ENCODE measurements at regions not wholly inside any gene's neighbourhood (a gene's known extent, or its start where the extent isn't known, plus 50 kb on each side); places are given as distances from the start of the nearest gene placed in this dataset.
A peak's percentile ranks its signal among the peaks of the same experiment; 100 is the strongest.
"Not testable (repeated sequence)": the region's sequence is repeated elsewhere in the genome, so short reads cannot be mapped to it uniquely, and the experiment has no call there.

DNA sequence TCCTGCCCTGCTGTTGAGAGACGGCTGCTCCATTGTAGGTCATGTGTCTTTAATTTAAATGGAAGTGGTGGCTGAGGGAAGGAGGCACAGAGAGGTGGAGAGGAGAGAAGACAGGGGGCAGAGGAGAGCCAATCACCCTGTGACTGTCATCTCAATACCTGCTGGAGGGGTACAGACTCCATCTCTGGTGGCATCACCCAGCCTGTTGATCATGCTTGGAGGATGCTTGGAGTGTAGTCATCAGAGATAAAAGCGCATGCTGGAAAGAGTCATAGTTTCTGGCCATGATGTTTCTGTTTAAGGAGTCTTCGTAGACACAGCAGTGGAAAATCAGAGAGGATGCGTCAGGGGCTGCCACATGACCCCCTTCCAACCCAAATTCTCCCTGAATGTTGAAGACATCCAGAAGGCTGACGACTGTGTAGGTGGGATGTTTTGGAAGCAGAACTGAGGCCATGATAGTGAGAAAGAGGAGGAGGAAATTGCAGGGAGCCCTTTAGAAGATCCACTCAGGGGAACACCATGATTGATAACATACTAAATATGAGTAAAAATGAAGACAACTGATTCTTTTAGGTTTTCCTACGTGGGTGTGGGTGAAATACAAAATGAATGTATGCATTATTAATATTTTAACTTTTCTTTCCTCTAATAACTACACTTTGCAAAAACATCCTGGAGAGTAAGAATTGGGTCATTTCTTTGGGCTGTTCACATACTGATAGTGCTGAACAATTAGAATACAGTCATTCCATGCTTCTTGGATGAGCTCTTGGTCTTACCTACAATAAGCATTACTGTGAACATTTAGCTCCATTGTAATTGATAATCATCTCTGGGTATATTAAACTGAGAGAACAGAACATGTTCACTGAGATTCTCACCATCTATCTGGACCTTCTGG is 210.6 kb upstream of the ATP10A start:
- DNase-seq (ENCODE audit: low spot score) = no peak

DNA sequence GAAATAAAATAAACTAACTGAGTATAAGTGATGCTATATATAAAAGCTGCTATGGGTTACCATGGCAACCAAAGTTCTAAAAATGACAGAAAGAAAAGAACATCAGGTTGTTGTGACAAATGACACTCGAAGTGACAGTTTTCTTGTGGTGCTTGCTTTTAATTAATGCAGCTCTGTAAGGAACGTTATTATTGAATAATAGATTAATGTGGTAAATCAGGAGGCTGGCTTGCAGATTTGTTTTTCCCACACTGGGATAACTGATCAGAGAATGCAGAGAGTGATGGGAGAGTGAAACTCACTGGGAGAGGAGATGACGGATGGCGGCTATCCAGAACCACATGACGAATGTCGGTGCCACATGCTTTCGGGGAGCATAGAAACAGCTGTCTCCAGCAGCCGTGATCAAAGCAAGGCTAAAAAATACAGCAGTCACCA is 207.0 kb upstream of the ATP10A start:
- no peak for DNase-seq (ENCODE audit: low spot score)

DNA sequence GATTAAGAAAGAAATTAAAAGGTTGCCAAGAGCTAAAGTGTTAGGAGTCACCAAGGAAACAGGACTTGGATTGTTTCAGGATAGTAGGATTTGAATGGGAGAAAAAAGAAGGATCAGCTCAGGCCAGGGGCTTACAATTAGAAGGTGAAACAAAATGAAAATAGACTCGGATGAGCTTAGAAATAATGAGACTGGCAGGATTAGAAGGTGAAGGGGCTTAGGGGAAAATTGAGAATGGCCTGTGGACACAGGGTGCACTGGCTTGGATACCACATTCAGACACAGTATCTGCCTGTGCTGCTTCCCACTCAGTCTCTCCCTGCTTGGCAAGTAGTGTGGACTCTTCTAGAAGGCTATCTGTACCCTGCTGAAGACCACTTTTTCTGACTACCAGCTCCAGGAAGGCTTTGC is 206.1 kb upstream of the ATP10A start:
- DNase-seq (ENCODE audit: low spot score) = no peak

DNA sequence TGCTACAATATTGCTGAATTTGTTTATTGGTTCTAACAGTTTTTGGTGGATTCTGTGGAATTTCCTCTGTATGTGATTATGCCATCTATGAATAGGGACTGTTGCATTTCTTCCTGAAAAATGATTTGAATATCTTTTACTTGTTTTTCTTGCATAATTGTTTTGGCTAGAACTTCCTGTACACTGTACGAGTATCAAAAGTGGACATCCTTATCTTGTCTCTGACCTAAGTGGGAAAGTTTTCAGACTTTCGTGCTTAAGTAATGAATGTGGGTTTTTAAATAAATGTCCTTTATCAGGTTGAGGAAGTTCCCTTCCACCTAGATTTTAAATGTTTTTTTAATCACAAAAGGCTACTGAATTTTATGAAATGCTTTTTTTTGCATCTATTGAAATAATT is 203.8 kb upstream of the ATP10A start:
- no peak for DNase-seq (ENCODE audit: low spot score)

DNA sequence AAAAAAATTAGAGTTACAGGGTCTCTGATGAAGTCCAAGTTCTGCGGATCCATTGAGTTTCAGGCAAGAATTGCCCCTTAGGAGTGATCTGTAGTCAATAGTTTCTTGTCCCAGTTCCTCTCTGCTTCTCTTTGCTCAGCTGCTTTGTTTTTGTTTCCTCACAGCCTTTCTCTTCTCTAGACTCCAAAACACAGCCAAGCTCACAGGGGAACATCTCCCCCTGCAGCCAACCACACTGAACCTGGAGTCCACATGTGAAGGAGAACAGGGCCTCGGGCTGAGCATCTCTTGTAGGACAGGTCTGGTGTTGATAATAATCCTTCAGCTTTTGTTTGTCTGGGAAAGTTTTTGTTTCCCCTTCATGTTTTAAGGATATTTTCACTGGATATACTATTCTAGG is 202.6 kb upstream of the ATP10A start:
- DNase-seq (ENCODE audit: low spot score) = no peak

DNA sequence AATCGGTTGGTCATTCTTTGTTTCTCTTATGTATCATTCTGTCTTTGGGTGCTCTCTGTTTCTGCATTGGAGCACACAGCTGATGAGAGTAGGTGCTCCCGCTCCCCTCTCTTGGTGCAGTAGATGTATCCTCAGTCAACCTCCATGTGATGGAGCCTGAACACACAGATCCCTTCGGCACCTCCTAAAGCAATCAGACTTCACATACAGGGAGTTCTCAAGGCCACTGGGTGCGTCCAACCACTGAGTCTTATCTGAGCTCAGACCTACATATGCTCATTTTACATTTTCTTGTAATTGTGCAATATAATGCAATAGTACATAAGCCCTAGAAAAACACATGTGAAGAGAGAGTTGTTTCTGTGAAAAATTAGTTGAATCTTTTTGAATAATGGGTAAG is 198.1 kb upstream of the ATP10A start:
- no peak for DNase-seq (ENCODE audit: low spot score)

DNA sequence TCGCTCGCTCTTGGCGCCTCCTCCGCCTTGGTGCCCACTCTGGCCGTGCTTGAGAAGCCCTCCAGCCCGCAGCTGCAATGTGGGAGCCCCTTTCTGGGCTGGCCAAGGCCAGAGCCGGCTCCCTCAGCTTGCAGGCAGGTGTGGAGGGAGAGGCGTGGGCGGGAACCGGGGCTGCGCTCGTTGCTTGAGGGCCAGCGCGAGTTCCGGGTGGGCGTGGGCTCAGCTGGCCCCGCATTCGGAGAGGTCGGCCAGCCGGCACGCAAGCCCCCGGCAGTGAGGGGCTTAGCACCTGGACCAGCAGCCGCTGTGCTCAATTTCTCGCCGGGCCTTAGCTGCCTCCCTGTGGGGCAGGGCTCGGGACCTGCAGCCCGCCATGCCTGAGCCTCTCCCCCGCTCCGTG is 193.6 kb upstream of the ATP10A start:
- not testable (repeated sequence) for DNase-seq (ENCODE audit: low spot score)

DNA sequence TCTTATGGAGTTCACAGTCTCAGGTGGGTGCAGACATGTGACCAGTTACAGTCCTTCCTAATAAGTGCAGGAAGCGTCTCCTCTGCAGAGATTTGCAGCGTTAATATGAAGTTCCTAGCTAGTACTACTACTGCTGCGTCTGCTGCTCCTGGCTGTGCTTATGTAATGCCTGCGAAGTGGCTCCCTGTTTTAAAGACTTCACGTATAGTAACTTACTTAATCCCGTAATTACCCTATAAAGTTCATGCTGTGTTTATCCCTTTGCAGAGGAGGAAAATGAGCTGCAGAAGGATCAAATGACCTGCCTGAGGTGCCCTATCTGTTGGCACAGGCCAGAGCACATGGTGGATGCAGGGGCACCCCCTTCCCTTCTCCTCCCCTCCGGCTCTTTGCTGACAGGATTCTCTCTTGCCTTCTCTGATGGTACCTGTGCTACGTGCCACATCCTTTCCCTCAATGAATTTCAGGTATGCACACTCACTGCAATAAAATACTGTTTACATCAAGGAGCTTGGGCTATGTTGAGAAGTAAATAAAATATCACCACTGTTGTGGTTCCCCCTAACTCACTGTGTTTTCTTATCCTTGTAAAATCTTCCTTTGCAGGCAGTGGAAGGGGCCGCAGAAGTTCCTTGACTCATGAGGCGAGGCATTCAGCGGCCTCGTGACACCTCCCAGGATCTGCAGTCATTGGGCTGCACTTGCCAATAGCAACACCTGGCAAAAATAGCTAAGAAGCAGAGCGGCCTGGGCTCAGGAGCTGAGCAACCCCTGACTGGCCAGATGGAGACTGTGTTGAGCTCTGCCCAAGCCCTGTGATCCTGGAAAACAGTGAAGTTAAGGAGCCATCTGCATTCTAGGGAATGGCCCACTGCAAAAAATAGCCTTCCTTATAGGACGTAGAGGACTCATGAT is 188.9 kb upstream of the ATP10A start:
- DNase-seq (ENCODE audit: low spot score) = peak; percentile 29

DNA sequence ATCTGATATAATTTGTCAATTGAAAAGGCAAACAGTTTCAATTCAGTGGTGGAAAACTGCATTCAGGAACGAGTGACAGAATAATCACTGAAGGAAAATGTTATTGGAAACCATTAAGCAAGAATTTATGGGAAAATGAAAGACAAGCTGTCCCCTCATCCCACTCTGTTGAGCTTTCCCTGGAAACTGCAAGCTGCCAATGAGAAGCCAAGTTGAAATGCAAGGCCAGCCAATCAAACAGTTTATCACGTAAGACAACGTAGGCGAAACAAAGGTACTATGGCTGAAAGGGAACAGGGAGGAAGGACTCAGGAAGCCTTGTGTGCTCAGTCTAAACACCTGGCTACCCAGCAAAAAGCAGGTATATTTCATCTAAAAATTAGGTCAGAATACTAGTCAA is 187.9 kb upstream of the ATP10A start:
- DNase-seq (ENCODE audit: low spot score) = no peak

DNA sequence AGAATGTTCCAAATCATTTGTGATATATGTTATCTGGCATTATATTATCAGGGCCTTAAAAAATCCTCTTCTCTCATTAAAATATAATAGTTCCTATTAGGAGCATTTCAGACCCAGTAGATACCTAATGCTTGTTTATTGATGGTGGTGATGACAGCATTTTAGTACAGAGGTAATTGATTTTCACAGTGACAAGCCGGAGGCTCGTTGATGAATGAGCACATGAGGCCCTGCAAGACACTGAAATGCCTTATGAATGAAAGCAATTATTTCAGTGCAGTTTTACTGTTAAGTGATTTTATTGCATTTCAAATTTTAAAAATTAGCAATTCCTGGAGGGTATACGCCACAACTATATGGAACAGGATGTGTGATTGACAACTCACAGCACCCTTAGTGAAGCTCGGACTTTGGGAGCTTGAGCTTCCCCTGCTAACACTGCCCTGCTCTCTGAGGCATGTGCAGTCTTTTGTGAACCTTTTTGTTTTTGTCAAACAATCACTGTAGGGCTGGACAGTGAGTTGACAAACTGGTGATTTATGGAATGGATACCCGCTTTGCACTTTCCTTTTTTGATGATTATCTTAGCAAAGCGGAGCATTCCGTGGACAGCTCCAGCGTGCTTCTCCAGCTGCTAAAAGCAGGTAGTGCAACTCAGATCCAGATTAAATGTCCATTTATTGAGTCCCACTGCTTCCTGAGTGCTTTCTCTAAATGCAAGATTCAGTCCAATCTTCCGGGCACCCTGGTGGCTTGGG is 187.0 kb upstream of the ATP10A start:
- DNase-seq (ENCODE audit: low spot score) = no peak

DNA sequence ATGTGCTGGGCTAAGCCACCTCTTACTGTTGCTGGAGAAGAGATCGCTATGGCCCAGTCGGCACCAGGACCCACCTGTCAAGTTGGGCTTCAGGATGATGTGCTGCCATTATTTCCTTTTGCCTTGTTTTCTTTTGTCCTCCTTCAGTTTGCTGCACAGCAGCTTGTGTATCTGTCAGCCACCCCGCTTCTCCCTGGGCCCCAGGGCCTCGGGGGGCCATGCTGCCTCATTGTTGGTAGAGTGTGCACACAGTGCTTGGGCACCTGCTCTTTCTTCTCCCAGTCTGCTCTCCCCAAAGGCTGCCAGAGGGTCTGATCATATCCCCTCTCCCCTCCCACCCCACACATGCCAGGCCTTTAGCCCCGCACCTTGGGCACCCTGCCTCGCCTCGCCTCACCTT is 185.5 kb upstream of the ATP10A start:
- no peak for DNase-seq (ENCODE audit: low spot score)

DNA sequence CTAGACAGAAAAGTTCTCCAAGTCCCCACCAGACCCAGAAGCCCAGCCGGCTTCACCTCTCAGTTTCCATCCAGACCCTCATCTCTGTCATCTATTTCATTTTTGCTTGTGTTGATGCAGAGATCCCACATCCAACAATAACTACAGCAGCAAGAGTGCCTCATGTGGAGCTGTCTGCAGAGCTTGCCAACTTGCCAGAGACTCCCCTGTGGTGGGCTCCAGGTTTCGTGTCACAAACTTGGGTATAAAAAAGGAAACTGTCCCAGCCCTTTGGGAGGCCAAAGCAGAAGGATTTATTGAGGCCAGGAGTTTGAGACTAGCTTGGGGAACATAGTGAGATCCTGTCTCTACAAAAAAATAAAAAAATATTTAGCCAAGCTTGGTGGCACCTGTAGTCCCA is 182.4 kb upstream of the ATP10A start:
- no peak for DNase-seq (ENCODE audit: low spot score)

DNA sequence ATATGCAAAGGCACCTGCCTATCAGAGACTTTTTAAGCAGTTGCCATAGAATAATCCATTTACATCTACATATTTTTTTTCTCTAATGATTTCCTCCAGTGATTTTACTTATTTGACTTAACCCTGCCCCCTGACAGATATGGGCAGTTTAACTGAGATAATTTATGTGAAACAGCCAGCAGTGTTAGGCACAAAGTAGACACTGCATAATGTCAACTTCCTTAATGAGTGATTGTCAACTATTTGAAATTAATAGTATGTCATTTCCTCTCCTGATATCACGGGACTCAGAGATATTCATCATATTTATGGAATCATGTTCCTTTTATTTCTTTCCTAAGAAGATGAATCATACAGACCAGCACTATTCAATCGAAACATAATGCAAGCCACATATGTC is 179.9 kb upstream of the ATP10A start:
- no peak for DNase-seq (ENCODE audit: low spot score)

DNA sequence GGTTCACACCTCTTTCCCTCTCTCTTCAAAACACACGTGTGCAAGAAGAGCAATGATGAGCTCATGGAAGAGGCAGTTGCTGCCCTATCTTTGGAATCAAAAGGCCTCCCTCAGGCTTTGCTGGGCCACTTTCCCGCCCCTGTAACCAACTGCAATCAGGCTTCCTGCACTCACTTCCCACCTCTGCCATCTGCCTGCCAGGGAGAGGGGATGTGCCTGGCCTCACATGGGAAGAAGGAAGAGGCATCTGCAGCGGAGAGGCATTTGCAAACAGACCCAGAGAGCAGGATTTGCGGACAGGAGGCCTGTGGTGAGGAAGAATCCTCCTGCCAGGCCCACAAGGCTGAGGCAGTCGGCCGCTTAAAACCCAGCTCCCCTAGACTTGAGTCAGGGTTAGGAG is 175.6 kb upstream of the ATP10A start:
- no peak for DNase-seq (ENCODE audit: low spot score)

DNA sequence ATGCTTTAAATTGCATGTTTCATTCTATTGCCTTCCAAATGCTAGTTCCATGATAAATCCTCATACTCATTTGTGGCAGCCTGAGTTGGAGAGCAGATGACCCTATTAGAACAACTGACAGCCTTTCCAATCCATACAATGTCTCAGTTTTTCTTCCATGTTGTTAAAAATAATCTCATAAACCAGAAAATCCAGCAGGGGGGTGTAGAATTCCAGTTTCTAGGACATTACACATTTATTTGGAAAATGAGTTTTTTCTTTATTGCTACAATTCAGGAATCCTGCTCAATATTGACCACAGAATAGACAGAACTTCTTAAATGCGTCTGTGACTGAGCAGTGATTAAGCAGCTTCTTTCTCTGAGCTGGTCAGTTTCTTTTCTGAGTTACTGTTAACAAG is 174.2 kb upstream of the ATP10A start:
- DNase-seq (ENCODE audit: low spot score) = no peak

DNA sequence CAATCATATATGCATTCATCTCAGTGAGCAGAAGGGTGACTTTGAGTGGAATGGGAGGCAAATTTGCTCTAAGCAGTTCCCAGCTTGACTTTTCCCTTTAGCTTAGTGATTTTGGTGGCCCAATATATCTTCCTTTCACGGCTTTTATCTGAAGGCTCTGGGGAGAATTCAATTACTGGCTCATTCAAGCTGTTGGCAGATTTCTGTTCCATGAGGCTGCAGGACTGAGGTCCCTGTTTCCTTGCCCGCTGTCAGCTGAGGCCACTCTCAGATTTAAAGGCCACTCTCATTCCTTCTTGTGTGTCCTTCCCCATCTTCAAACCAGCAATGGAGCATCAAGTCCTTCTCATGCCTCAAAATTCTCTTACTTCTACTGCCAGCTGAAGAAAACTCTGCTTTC is 170.4 kb upstream of the ATP10A start:
- DNase-seq (ENCODE audit: low spot score) = no peak

DNA sequence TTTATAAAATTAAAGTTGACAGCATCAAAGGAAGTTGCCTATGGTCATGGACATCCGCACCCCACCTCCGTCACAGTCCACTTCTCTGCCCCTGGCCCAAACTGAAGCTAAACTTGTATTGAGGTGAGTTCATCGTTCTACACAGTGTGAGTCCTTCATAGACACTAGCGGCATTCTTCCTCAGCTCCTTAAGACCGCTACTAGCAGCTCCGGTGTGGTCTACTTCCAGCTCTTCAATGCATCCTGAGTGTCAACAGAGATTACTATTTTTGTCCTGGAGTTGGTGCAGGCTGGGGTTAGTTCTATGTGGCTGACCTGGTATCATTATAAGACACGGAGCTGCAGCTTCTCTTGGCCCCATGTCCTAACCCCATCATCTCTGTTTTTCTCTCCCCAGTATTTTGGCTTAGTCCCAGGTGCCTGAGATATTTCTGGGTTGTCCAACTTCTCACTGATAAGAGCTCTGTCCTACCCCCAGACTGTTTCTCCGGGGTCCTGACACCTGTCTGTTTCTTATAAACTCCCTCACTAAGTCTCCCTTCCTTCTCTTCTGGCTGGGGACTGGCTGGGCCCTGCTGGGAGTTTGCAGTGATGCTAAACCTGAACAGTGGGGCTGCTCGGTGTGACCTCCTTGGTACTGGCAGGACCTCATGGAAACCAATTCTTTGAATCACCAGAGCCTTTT is 169.2 kb upstream of the ATP10A start:
- no peak for DNase-seq (ENCODE audit: low spot score)

DNA sequence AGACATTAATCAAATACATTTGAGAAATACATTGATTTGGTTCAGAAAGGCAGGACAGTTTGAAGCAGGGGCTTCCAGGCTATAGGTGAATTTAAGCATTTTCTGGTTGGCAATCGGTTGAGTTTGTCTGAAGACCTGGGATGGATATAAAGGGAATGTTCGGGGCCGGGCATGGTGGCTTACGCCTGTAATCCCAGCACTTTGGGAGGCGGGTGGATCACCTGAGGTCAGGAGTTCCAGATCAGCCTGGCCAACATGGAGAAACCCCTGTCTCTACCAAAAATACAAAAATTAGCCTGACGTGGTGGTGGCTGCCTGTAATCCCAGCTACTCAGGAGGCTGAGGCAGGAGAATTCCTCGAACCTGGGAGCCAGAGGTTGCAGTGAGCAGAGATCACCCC is 166.5 kb upstream of the ATP10A start:
- DNase-seq (ENCODE audit: low spot score) = not testable (repeated sequence)

DNA sequence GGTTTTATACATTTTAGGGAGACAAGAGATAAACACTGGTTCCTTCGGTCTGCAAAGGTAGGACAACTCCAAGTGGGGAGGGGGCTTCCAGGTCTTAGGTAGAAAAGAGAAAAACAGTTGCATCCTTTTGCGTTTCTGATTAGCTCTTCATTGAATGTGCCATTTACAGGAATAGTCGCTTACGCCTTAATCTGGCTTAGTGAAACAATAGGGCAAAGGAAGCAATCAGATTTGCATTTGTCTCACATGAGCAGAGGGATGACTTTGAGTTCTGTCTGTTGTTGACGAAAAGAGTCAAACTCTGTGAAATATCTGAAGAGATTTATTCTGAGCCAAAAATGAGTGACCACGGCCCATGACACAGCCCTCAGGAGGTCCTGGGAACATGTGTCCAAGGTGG is 166.0 kb upstream of the ATP10A start:
- DNase-seq (ENCODE audit: low spot score) = no peak

DNA sequence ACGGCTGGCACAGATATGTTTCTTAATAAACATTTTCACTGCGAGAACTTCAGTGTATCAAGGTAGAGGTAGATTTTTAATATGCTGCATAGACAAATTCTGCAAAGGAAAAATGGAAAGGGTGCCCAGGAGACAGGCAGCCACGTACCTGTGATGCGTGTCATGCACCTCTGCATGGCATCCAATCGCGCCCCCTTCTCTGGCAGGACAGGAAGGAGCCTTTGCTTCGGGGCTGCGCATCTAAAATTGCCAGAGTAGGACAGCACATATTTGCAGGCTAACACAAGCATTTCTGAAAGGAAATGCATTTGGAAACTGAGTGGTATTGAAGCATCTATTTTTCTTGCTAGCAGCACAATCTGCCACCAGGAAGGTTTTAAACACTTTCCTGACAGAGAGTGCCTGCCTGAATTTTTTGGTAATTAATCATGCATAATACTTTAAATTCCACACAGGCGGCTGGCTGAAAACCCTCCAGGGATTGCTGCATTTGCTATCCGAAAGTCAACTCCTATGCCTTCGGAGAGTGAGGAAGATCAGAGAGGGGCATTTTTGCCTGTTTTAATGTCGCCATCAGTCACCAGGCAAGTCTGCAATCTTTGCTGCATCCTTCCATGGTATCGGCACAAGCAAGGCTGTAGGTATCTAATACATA is 165.1 kb upstream of the ATP10A start:
- DNase-seq (ENCODE audit: low spot score) = peak; percentile 47

DNA sequence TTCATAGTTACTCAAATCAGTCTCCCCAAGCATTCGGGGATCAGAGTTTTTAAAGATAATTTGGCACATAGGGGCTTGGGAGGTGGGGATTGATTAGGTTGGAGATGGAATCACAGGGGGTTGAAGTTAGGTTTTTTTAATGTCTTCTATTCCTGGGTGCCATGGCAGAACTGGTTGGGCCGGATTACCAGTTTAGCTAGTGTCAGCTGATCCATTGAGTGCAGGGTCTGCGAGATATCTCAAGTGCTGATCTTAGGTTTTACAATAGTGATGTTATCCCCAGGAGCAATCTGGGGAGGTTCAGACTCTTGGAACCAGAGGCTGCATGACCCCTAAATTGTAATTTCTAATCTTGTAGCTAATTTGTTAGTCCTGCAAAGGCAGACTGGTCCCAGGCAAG is 163.5 kb upstream of the ATP10A start:
- DNase-seq (ENCODE audit: low spot score) = not testable (repeated sequence)

Measured in hepatic stellate cell (primary cell).